ENCODE measurements at regions not wholly inside any gene's neighbourhood (a gene's known extent, or its start where the extent isn't known, plus 50 kb on each side); places are given as distances from the start of the nearest gene placed in this dataset.

GRCh38 chr22:48277868-48278581 lies 1515.6 kb downstream of the TBC1D22A start:
- Histone ChIP-seq H3K27ac (ENCODE audit: insufficient read depth, low read length) (no peak overlapping the region), H2BK15ac (ENCODE audit: low read depth, low read length) (no peak overlapping the region), H3K9me3 (ENCODE audit: control insufficient read depth, insufficient read depth, low read length) (peaks cover 47% of the 10 kb centered on the region), H2AK9ac (replicated peaks; ENCODE audit: low read depth, low read length, poor library complexity) (no peak overlapping the region), H3K14ac (replicated peaks; ENCODE audit: low read depth, low read length) (no peak overlapping the region), H3K23ac (ENCODE audit: low read depth, low read length) (no peak overlapping the region), H2BK120ac (ENCODE audit: low read depth, low read length) (no peak overlapping the region), H2AK5ac (ENCODE audit: low read depth, low read length) (no peak overlapping the region), H2BK5ac (ENCODE audit: low read depth, low read length, poor library complexity, severe bottlenecking) (no peak overlapping the region), H3K4me2 (ENCODE audit: low read depth, low read length) (no peak overlapping the region), H3K4ac (ENCODE audit: low read depth, low read length) (no peak overlapping the region), H3K9me1 (ENCODE audit: insufficient read depth, low read length) (no peaks in the 10 kb centered on the region), H2BK20ac (ENCODE audit: low read depth, low read length) (no peak overlapping the region), H3K4me1 (ENCODE audit: control insufficient read depth, insufficient read depth, low read length) (no peaks in the 10 kb centered on the region), H3K79me1 (ENCODE audit: low read depth in 1 of 2, low read length in 2 of 2) (no peaks in the 10 kb centered on the region), H3K4me3 (ENCODE audit: insufficient read depth, low read depth, low read length) (no peak overlapping the region), H4K8ac (ENCODE audit: low read depth in 2 of 2, low read length in 2 of 2) (no peak overlapping the region), H3K56ac (ENCODE audit: extremely low read depth, insufficient read depth, low read length) (no peak overlapping the region), H4K5ac (ENCODE audit: low read depth, low read length) (no peak overlapping the region), H3K36me3 (ENCODE audit: control insufficient read depth, insufficient read depth, low read length) (no peaks in the 10 kb centered on the region), H3K9ac (ENCODE audit: low read depth, low read length) (no peak overlapping the region), H2AFZ (replicated peaks; ENCODE audit: low read length, poor library complexity) (no peak overlapping the region), H4K91ac (ENCODE audit: insufficient read depth, low read depth, low read length) (no peak overlapping the region), H4K20me1 (ENCODE audit: insufficient read depth, low read length) (no peaks in the 10 kb centered on the region), H3K18ac (ENCODE audit: low read depth, low read length) (no peak overlapping the region), H3K27me3 (ENCODE audit: control insufficient read depth, insufficient read depth, low read length) (no peaks in the 10 kb centered on the region)
- 50% methylated on average over 2 of the region's 19 CpGs; no CpG with 5 or more reads in 1 of the 2 experiments for WGBS, 2 experiments (ENCODE audit: extremely low coverage in 2 of 2, insufficient read length in 1 of 2)
- no peak for ATAC-seq (ENCODE audit: low read depth)
- BruUV-seq (replicated peaks): no TSS peak
- dilution Hi-C loops (cut with HindIII; ENCODE audit: low sequenced_read_pairs, unreplicated experiment) (no loop called here), in situ Hi-C loops (cut with MboI; ENCODE audit: low sequenced_read_pairs) (no loop called here), intact Hi-C loops (cut with micrococcal nuclease) (no loop called here)
- ChIA-PET POLR2A (ENCODE audit: unreplicated experiment) (no interaction called here), CTCF (no interaction called here)
- no peak for DNase-seq
- TF ChIP-seq POLR2A (IDR thresholded peaks at IDR 0.05; ENCODE audit: low read depth, low read length) (no peak), MAZ (IDR thresholded peaks at IDR 0.05; ENCODE audit: borderline replicate concordance, low read depth, low read length) (no peak), MXI1 (IDR thresholded peaks at IDR 0.05; ENCODE audit: borderline replicate concordance, low read depth, low read length) (no peak), RFX5 (IDR thresholded peaks at IDR 0.05; ENCODE audit: low read depth, low read length) (no peak), USF2 (IDR thresholded peaks at IDR 0.05; ENCODE audit: low read depth, low read length) (no peak), BHLHE40 (IDR thresholded peaks at IDR 0.05; ENCODE audit: low read depth, low read length) (no peak), CTCF (conservative IDR thresholded peaks at IDR 0.05; ENCODE audit: low read depth, low read length) (no peak), RAD21 (IDR thresholded peaks at IDR 0.05; ENCODE audit: low read length) (no peak), SMC3 (IDR thresholded peaks at IDR 0.05; ENCODE audit: low read depth, low read length) (no peak)
- TF ChIP-seq, protein P1, sequence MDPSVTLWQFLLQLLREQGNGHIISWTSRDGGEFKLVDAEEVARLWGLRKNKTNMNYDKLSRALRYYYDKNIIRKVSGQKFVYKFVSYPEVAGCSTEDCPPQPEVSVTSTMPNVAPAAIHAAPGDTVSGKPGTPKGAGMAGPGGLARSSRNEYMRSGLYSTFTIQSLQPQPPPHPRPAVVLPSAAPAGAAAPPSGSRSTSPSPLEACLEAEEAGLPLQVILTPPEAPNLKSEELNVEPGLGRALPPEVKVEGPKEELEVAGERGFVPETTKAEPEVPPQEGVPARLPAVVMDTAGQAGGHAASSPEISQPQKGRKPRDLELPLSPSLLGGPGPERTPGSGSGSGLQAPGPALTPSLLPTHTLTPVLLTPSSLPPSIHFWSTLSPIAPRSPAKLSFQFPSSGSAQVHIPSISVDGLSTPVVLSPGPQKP (IDR thresholded peaks at IDR 0.05; ENCODE audit: borderline replicate concordance, low read depth, low read length): no peak

All from IMR-90 (cell line).